OCI-LY7 (cell line): ENCODE measurements at regions not wholly inside any gene's neighbourhood (a gene's known extent, or its start where the extent isn't known, plus 50 kb on each side); places are given as distances from the start of the nearest gene placed in this dataset.

ENCODE experiments used
- BruUV-seq: library from RNA; stranded (reverse); fragments of 400-500 nt; replicated peaks from 2 replicates; lab custom pipeline; 2021; lab: Mats Ljungman, UMichigan
- CTCF ChIA-PET: fragments of 300-600 bp; sonication (Branson Sonifier 250); formaldehyde crosslinking; loops from one replicate; lab custom pipeline; 2022; ENCODE audit warnings: antibody characterized with exemption; ENCODE audit not compliant: unreplicated experiment; lab: Charles Lee
- POLR2A ChIA-PET: fragments of 300-600 bp; sonication (Branson Sonifier 250); formaldehyde crosslinking; loops from one replicate; lab custom pipeline; 2022; ENCODE audit warnings: antibody characterized with exemption; lab: Charles Lee
- DNase-seq: peaks from one replicate; pipeline ENCODE4 v3.0.0-alpha.2; 2015; ENCODE audit warnings: low spot score
- H2AFZ ChIP-seq: fragments of 200-600 bp; sonication (generic), shearing (Covaris generic); 2 replicates; pipeline ENCODE4 v1.6.1; 2014; ENCODE audit warnings: mild to moderate bottlenecking, antibody characterized with exemption, low read length, moderate library complexity
- H3K27ac ChIP-seq: fragments of 200-600 bp; sonication (generic); 2 replicates; pipeline ENCODE4 v1.5.1; 2014; ENCODE audit warnings: mixed run types, low read depth, mild to moderate bottlenecking, moderate library complexity, low read length, inconsistent platforms; ENCODE audit not compliant: poor library complexity, severe bottlenecking
- H3K36me3 ChIP-seq: fragments of 200-600 bp; sonication (generic); 2 replicates; pipeline ENCODE4 v1.6.1; 2014; ENCODE audit warnings: mild to moderate bottlenecking, antibody characterized with exemption, low read length, moderate library complexity, mixed read lengths; ENCODE audit not compliant: insufficient read depth
- H3K4me1 ChIP-seq: fragments of 200-600 bp; sonication (generic); 2 replicates; pipeline ENCODE4 v1.5.1; 2014; ENCODE audit warnings: mild to moderate bottlenecking, low read length; ENCODE audit not compliant: insufficient read depth, poor library complexity, severe bottlenecking
- H3K4me2 ChIP-seq: fragments of 200-600 bp; sonication (generic); 2 replicates; pipeline ENCODE4 v1.6.1; 2014; ENCODE audit warnings: mild to moderate bottlenecking, low read length
- H3K4me3 ChIP-seq: fragments of 200-600 bp; sonication (generic); 2 replicates; pipeline ENCODE4 v1.5.1; 2014; ENCODE audit warnings: mild to moderate bottlenecking, low read depth, low read length; ENCODE audit not compliant: poor library complexity, severe bottlenecking
- H3K79me2 ChIP-seq: fragments of 200-600 bp; sonication (generic); 2 replicates; pipeline ENCODE4 v1.6.1; 2016; ENCODE audit warnings: low read depth, mild to moderate bottlenecking, low read length, moderate library complexity, mixed read lengths; ENCODE audit not compliant: insufficient read depth
- H3K9me2 ChIP-seq: fragments of 200-600 bp; sonication (generic); 2 replicates; pipeline ENCODE4 v1.6.1; 2016; ENCODE audit warnings: mild to moderate bottlenecking, low read length, mixed read lengths; ENCODE audit not compliant: insufficient read depth
- H3K9me3 ChIP-seq: fragments of 200-600 bp; sonication (generic); 2 replicates; pipeline ENCODE4 v1.6.1; 2014; ENCODE audit warnings: mild to moderate bottlenecking, mixed run types, low read length, mixed read lengths
- H4K20me1 ChIP-seq: fragments of 200-600 bp; sonication (generic); 2 replicates; pipeline ENCODE4 v1.6.1; 2014; ENCODE audit warnings: mild to moderate bottlenecking, antibody characterized with exemption, low read length, moderate library complexity, mixed read lengths; ENCODE audit not compliant: insufficient read depth
- EZH2phosphoT487 ChIP-seq: fragments of 200-600 bp; sonication (generic); IDR thresholded peaks from 2 replicates; pipeline ENCODE4 v1.6.1; 2018; ENCODE audit warnings: low read depth, borderline replicate concordance, mild to moderate bottlenecking, mixed run types, antibody characterized with exemption, low read length, moderate library complexity, mixed read lengths
- intact Hi-C: fragments of 100-400 bp; cut with micrococcal nuclease; formaldehyde crosslinking; loops from one replicate; pipeline ENCODE4 v1.10.0; 2022; ENCODE audit not compliant: unreplicated experiment
- TF ChIP-seq, protein P1 (sequence below): fragments of 200-600 bp; sonication (generic); conservative IDR thresholded peaks from 2 replicates; pipeline ENCODE4 v1.5.1; 2014; ENCODE audit warnings: mild to moderate bottlenecking, antibody characterized with exemption, low read length, moderate library complexity, mixed read lengths

DNA sequence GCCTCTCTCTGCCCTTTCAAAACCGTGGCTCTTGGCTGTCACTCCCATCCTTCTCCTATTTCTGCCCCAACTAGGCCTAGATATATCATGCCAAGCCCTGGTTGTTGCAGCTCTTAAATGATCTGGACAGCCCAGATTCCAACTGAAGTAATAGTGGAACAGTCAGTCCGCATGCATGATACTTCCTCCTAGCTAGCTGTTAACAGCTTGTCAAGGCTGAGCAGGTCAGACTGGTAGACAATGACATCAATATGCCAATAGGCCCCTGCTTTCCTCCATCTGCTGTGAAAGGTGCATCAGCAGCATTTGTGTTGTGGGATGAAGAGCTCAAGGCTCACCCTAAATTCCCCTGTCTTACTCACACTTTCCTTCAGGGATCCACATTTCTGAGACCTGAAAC, 527.7 kb upstream of the TGFBR2 start:
- Histone ChIP-seq H2AFZ (no peak overlapping the region), H3K79me2 (no peaks in the 10 kb centered on the region), H3K4me2 (no peak overlapping the region), H3K9me3 (no peaks in the 10 kb centered on the region), H3K36me3 (no peaks in the 10 kb centered on the region), H3K27ac (no peak overlapping the region), H4K20me1 (no peaks in the 10 kb centered on the region), H3K4me3 (no peak overlapping the region), H3K4me1 (no peaks in the 10 kb centered on the region), H3K9me2 (no peaks in the 10 kb centered on the region)
- ChIA-PET CTCF (no interaction called here), POLR2A (no interaction called here)
- no peak for TF ChIP-seq EZH2phosphoT487
- TF ChIP-seq, protein P1, sequence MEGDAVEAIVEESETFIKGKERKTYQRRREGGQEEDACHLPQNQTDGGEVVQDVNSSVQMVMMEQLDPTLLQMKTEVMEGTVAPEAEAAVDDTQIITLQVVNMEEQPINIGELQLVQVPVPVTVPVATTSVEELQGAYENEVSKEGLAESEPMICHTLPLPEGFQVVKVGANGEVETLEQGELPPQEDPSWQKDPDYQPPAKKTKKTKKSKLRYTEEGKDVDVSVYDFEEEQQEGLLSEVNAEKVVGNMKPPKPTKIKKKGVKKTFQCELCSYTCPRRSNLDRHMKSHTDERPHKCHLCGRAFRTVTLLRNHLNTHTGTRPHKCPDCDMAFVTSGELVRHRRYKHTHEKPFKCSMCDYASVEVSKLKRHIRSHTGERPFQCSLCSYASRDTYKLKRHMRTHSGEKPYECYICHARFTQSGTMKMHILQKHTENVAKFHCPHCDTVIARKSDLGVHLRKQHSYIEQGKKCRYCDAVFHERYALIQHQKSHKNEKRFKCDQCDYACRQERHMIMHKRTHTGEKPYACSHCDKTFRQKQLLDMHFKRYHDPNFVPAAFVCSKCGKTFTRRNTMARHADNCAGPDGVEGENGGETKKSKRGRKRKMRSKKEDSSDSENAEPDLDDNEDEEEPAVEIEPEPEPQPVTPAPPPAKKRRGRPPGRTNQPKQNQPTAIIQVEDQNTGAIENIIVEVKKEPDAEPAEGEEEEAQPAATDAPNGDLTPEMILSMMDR, result no peak
- no TSS peak for BruUV-seq
- intact Hi-C loops, result no loop called here
- no peak for DNase-seq

DNA sequence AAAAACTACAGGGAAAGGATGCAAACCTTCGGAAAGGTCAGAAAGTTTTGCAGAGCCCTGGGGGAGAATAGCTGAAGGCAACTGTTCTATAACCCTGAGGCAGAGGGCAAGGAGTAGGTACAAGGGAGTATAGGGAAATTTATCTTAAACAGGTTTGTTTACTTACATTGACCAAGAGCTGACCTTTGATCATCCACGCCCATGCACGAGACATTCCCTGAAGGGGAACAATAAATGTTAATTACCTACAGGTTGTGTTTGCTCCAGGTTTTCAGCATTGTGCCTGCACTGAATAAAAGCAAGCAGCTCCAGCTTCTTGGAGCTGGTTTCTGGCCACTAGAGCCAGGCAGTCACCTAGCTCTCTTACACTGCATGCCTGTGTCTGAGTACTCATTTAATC, 524.5 kb upstream of the TGFBR2 start:
- BruUV-seq, result no TSS peak
- no peak for DNase-seq
- no peak overlapping the region for H3K4me2 ChIP-seq
- H4K20me1 ChIP-seq, result no peaks in the 10 kb centered on the region
- H3K4me3 ChIP-seq, result no peak overlapping the region
- no peaks in the 10 kb centered on the region for H3K79me2 ChIP-seq
- ChIA-PET POLR2A (no interaction called here), CTCF (interaction anchor here (0.6 kb wide), 1 partner anchor 9 kb away, joined by 3 read pairs; no protein-coding TSS in a partner anchor)
- no peaks in the 10 kb centered on the region for H3K9me2 ChIP-seq
- no peak overlapping the region for H2AFZ ChIP-seq
- H3K9me3 ChIP-seq, result no peaks in the 10 kb centered on the region
- no peak overlapping the region for H3K27ac ChIP-seq
- no peaks in the 10 kb centered on the region for H3K36me3 ChIP-seq
- no peaks in the 10 kb centered on the region for H3K4me1 ChIP-seq
- intact Hi-C loops, result no loop called here
- TF ChIP-seq EZH2phosphoT487, result no peak
- TF ChIP-seq, protein P1, result no peak

DNA sequence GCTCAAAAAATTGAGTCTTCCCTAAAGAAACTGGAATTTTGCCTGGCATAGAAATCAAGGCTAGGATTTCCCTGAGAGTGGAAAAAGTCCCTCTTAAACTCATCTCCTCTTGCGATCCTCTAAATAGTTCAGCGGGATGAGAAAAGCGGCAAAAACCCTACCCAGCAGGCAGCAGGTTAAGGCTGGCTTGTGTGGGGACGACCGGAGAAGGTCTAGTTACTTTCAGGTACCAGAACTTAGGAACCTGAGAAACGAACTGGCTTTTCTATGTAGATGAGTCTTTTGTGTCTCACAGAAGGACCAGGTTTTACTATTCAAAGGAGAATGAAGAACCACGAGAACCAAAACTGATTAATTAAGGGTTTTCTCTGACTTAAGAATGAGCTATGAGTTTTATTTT, 523.7 kb upstream of the TGFBR2 start:
- no peak for DNase-seq
- no TSS peak for BruUV-seq
- H4K20me1 ChIP-seq, result no peaks in the 10 kb centered on the region
- no peak overlapping the region for H3K4me3 ChIP-seq
- H3K36me3 ChIP-seq, result no peaks in the 10 kb centered on the region
- intact Hi-C loops, result no loop called here
- no peak overlapping the region for H2AFZ ChIP-seq
- TF ChIP-seq EZH2phosphoT487, result no peak
- TF ChIP-seq, protein P1, result no peak
- no peaks in the 10 kb centered on the region for H3K79me2 ChIP-seq
- no peak overlapping the region for H3K4me2 ChIP-seq
- no peak overlapping the region for H3K27ac ChIP-seq
- no peaks in the 10 kb centered on the region for H3K9me2 ChIP-seq
- CTCF ChIA-PET, result no interaction called here
- no peaks in the 10 kb centered on the region for H3K4me1 ChIP-seq
- no peaks in the 10 kb centered on the region for H3K9me3 ChIP-seq
- POLR2A ChIA-PET, result interaction anchor here (0.6 kb wide), 1 partner anchor 382 kb away, joined by 3 read pairs; no protein-coding TSS in a partner anchor
